ENCODE measurements at regions not wholly inside any gene's neighbourhood (a gene's known extent, or its start where the extent isn't known, plus 50 kb on each side); places are given as distances from the start of the nearest gene placed in this dataset.
"Not testable (repeated sequence)": the region's sequence is repeated elsewhere in the genome, so short reads cannot be mapped to it uniquely, and the experiment has no call there.

DNA sequence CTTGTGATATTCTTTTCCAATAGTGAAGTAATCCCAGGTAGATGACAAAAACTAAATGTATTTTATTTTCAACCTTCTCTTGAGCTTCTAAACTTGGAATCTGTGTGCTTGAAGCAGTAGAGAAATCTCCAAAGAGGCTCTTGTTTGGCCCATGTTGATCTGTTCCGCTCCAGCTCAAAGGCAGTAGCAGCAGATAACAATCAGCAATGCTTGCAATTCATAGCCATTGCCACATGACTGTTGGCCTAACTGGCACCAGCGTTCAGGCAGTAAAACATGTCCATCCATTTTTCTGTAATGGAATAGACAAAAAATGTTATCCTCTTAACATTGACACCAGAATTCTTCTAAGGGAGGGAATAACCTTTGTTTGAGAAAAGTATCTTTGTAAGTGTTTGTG lies 270.7 kb upstream of the MSX2 start:
- no peak for DNase-seq

- DNase-seq = no peak
Observed at GRCh38 chr5:174454464-174454863, 269.9 kb upstream of the MSX2 start.

DNA sequence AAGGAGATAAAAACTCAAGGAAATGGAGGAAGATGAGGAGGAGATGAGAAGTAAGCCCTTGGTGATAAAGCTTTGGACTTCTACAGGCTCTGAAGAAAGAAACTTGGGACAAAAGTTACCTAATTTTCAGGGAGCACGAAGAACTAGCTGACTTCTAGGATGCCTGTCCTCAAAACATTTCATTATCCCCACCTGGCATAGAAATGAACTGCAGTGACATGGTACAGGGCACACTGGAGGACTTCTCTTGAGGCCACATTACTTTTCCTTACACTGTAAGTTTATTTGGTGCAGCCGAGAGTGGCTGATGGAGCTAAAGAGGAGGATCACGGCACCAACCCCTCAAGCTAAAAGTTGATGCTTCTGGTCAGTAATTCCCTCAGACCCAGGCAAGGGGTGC lies 269.5 kb upstream of the MSX2 start:
- DNase-seq = no peak

GRCh38 chr5:174455301-174455700 lies 269.1 kb upstream of the MSX2 start:
- DNase-seq = no peak

DNA sequence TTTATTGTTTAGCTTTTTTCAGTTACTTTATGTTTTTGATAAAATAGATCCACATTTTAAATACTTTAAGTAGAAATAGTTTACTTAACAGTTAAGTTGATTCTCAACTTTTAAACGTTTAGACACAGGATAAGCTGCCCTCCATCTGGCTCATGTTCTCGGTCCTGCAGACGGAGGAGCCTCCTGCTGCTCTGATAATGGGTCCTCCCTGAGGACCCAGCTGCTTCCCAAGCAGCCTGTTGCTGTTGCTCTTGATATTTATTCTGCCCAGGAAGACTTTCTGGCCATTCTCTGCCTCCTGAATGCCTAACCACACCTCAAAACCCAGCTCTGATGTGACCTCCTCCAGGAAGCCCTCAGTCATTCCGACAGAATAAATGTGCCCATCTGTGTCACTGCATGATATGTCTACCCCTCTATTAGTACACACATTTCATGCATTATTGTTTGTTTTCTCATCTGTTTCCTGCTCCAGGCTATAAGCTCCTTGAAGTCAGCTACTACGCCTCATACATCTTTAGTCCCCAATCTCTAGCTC lies 267.2 kb upstream of the MSX2 start:
- DNase-seq = no peak

DNA sequence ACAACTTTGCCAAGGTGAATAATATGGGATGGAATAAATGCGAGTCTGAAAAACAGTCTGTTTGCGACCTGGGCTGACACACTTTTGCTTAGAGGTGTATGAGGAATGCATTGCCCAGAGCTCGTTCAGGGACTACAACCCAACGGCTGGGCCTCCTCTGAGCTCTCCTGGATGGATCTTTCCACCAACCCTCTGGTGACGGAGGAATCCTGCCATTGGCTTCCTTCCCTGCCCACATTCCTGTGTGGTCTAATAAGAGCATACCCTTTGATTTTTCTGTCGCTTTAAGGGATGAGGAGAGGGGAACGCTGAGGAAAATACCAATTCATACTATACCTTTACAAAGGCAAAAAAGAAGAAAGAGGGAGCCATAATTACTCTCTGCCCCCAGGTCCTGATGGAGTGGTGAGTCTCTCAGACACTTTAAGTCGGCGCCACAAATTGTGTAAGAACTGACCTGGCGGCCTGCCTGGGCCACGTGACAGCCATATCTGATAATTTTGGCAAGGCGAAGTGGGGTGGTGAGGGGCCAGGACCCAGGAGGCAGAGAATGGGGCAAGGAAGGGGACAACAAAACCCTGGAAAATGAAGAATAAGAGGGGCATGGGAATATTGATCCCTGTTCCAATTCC lies 265.2 kb upstream of the MSX2 start:
- DNase-seq = no peak

DNA sequence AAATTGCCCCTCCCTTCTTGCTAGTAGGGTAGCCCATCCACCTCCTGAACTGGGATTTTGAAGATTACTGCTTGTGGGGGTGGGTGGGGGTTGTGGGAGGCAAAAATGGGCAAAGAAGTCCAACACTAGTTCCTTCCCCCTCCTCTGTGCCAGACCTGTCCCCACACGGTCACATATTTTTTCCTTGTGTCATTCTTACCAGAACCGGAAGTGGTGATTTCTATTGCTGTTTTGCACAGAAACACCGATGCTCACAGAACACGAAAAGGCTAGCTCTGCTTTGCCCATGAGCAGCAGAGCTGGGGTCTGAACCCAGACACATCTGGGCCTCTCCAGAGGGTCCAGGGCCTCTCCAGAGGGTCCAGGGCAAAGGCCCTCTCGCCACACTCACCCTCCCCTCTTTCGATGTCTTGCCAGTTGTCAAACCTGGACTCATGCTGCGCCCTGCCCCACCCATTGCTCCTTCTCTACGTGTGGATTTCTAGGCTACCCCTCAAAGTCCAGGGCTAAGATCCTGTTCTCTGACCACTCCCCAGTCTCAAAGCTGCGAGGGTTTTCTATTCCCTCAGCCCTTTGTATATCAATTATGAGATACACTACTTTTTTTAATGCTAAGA lies 264.4 kb upstream of the MSX2 start:
- no peak for DNase-seq

GRCh38 chr5:174462129-174462528 lies 262.3 kb upstream of the MSX2 start:
- no peak for DNase-seq

DNA sequence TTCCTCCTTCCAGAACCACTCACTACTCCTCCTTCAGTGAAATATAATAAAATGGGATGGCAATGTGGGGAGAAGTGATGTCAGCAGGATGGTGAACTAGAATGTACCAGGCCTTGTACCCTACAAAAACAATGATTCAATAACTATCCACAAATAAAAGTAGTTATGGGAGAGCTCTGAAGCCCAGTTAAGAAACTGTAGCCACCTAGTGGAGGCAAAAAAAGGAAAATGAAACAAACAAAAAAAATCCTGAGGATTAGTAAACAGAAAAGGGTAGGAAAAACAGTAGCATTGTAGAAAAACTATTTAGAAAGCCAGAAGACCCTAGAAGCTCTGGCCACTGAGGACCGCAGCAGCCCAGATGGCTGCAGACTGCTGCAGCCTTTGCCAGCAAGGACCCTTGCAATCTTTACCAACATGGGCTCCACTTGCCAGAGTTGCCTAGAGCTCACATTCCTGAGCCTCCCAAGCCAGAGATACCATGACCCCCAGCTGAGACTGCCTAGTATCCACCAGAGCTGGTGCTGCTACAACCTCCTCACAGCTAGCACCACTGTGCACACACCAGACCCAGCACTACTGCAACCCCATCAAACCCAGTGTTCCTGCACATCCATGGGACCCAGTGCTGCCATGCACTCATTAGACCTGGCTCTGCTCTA lies 259.7 kb upstream of the MSX2 start:
- DNase-seq = no peak

- DNase-seq = not testable (repeated sequence)
Observed at GRCh38 chr5:174471528-174471927, 252.9 kb upstream of the MSX2 start.

- no peak for DNase-seq
Observed at GRCh38 chr5:174472956-174473355, 251.4 kb upstream of the MSX2 start.

DNA sequence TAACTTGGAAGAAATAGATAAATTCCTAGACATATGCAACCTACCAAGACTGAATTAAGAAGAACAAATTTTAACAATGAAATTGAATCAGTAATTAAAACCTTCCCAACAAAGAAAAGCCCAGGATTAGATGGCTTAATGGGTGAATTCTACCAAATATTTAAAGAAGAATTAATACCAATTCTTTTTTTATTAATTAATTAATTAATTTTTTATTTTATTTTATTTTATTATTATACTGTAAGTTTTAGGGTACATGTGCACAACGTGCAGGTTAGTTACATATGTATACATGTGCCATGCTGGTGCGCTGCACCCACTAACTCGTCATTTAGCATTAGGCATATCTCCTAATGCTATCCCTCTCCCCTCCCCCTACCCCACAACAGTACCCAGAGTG lies 248.4 kb upstream of the MSX2 start:
- DNase-seq = not testable (repeated sequence)

- DNase-seq = no peak
Observed at GRCh38 chr5:174479325-174479724, 245.1 kb upstream of the MSX2 start.

DNA sequence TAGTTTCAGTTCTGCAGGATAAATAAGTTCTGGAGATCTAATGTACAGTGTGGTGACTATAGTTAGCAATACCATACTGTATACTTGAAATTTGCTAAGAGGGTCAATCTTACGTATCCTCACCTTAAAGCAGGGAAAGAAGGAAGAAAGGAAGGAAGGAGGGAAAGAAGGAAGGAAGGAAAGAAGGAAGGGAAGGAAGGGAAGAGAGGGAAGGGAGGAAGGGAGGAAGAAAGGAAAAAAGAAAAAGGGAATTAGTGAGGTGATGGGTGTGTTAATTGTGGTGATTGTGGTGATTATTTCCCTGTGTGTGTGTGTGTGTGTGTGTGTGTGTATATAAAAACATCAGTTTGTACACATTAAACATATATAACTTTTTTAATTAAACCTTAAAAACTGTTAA lies 242.6 kb upstream of the MSX2 start:
- DNase-seq = no peak

- no peak for DNase-seq
Observed at GRCh38 chr5:174482607-174483024, 241.8 kb upstream of the MSX2 start.

GRCh38 chr5:174483411-174483810 lies 241.0 kb upstream of the MSX2 start:
- DNase-seq = no peak

GRCh38 chr5:174489215-174489614 lies 235.2 kb upstream of the MSX2 start:
- DNase-seq = no peak

GRCh38 chr5:174489920-174490597 lies 234.3 kb upstream of the MSX2 start:
- DNase-seq = no peak

DNA sequence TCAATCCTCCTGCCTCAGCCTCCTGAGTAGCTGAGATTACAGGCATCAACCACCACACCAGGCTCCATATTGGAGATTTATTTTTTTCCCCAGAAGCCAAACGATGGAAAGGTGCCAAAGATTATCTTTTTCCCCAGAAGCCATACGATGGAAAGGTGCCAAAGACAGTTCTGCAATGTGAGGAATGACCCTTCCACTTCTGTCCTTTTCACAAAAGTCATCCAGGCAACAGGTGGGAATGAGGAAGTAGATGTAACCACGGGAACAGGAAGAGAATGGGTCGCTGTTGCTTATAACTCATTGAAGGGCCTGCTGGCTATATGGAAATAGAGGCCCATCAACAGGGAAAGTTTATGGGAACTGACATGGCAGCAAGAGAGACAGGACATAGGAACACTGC lies 233.7 kb upstream of the MSX2 start:
- no peak for DNase-seq

DNA sequence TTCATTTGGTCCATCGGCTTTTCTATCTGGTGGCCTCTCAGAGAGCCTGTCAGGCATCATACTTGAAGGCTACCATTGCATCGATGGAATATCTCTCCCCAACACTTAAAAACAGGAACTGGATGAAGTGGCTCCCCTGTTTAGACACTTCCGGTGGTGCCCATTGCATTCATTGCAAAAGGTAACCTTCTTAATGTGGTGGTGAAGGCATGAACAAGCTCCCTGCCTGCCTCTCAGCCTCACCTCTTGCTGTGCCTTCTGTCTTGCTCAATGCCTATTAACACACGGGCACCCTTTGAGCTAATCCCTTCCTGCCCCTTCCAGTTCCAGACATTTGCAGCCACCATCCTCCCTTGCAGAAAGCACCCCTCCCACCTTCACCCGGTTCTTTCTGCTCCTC lies 233.1 kb upstream of the MSX2 start:
- DNase-seq = no peak

GRCh38 chr5:174491761-174492350 lies 232.5 kb upstream of the MSX2 start:
- DNase-seq = no peak

DNA sequence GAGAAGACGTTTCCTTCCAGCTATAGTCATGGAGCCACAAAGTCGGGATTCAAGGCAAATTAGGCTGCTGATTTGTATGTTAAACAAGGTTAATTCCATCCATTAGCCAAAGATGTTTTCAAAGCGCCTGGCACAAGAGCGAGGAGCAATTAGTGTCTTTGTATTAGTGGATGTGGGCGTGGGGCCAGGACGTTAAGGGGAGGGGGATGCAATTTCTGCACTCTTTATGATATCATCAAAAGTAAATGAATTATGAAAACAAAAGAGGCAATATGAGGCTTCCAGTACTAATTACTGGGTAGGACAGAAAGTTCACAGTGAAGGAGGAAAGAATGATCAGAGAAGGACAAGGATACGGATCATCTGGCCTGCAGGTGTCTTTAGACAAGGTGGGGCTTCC lies 230.9 kb upstream of the MSX2 start:
- no peak for DNase-seq

GRCh38 chr5:174497939-174498338 lies 226.4 kb upstream of the MSX2 start:
- not testable (repeated sequence) for DNase-seq
